ENCODE measurements at regions not wholly inside any gene's neighbourhood (a gene's known extent, or its start where the extent isn't known, plus 50 kb on each side); places are given as distances from the start of the nearest gene placed in this dataset.

DNA sequence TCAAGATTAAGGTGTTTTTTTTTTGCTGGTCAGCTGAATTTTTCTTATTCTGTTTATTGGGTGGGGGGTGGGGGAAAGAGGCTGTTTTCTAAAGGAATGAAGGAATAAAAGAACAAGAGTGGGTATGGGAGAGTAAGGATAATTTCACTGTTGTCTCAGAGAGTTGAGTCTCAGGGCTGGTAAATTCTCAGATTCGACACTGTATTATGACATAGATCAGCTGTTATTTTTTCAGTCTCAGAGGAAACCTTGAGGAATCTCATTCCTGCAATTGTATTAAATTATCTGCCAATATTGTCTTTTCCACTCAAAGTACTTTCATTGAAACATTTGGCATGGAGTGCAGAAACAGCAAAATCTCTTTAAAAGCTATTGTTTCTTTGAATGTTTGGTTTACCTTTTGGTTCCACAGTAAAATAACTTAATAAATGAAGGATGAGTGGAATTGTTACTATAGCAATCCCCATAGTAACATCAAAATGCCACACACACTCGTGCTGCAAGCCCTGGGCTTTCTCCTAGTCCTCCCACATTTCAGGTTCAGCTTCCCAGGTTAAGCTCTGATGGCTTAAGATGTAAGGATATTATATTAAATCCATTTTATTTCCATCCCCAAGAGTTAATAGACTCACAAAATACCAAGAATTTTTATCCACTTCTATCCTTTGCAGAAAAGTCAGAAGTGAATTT, 478.7 kb upstream of the TCF4 start:
- DNase-seq: no peak

GRCh38 chr18:56065086-56065485, 477.1 kb upstream of the TCF4 start:
- DNase-seq: no peak

GRCh38 chr18:56062931-56063330, 474.9 kb upstream of the TCF4 start:
- no peak for DNase-seq

GRCh38 chr18:56060967-56061541, 473.1 kb upstream of the TCF4 start:
- DNase-seq: no peak

DNA sequence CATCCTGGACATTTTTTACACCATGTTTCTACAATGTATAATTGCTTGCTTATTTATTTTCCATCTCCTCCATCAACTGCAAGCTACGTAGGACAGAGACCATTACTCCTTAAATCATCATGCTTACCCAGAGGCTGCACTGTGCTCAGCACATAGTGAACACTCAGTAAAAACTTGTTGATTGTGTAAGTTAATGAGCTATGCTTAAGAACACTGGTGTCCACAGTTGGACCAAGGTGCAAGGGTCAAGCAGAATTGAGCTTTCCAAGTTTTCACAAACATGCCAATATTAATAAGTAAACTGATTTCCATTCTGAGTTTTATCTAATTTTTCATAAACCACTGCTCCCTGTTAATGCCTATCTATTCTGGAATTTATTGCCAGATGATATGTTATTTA, 464.2 kb upstream of the TCF4 start:
- no peak for DNase-seq

- no peak for DNase-seq
These were observed 456.2 kb upstream of the TCF4 start for GRCh38 chr18:56044239-56044638.

GRCh38 chr18:56043641-56044061, 455.7 kb upstream of the TCF4 start:
- DNase-seq: no peak

- no peak for DNase-seq
These were observed 455.0 kb upstream of the TCF4 start for GRCh38 chr18:56042915-56043536.

DNA sequence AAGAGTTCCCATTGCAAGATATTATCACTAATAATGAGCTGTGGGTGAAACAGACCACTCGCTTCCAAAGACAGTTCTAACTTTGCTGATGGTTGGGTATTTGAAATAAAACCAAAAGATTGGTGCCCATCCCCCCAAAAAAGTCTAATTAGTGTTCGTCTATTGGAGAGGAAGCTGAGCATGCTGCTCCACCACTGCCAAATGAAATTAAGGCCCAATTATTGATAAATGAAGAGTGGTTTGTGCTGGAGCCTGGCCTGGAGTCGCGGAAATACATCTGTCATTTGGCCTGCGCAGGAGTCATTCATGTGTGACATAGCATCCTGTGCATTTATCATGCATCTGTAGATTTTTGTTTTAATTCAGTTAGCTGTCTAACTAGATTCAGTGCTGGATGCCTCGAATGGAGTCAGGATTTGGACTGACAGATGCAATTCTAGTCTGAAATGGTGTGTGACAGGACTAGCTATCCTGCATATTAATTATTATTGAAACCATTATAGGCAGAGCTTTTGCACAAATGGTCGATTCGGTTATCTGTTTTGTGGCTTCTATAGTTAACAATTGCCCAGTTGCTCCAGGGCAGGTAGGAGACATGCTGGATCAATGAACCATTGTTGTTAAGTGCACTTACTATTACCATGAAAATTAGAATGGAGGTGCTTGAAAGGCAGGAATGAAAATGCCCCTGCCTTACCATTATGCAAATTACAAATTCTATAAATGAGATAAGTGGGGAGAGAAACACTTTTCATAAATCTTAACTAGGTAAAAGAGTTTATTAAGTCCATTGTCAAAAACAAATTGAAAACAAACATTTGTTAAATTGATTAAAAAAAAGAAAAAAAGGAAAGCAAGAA, 450.4 kb upstream of the TCF4 start:
- peak; percentile 84 for DNase-seq

DNA sequence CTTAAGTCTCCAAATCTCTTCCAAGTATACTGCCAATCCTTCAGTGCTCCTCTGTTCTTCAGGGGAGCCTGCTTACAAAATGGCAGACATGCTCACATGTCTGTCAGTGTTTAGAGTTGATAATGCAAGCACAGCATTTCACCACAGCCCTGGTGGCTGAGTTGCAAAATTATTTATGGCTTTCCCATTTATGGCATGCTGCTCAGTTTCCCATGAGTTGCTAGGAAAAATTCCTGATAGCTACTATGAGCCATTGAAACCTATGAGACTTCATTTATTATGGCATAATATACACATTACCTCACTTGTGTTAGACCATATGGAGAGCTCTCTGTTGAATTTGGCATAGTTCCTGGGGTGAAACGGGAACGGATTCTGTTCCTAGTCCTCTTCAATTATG, 448.7 kb upstream of the TCF4 start:
- DNase-seq: peak; percentile 46

GRCh38 chr18:56035546-56035945, 447.6 kb upstream of the TCF4 start:
- DNase-seq: no peak

- DNase-seq: no peak
These were observed 447.0 kb upstream of the TCF4 start for GRCh38 chr18:56034949-56035348.

GRCh38 chr18:56030060-56030459, 442.1 kb upstream of the TCF4 start:
- no peak for DNase-seq

DNA sequence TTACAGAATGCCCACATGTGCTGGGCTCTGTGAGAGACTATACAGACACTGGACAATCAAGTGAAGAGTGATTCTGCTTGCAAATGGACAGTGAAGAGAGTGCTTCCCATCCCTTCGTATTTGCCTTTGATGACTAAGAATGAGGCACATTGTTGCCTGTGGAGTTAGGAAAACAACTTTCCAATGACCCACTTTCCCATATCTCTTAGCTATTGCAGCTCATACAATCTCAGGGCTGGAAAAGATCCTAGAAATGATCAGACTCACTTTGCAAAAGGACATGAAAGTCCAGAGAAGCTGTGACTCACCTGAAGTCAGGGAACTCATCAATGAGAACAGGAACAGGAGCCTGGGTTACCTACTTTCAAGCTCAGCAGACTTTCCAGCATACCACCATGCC, 440.5 kb upstream of the TCF4 start:
- no peak for DNase-seq

GRCh38 chr18:56026509-56026908, 438.5 kb upstream of the TCF4 start:
- no peak for DNase-seq

GRCh38 chr18:56021809-56022195, 433.8 kb upstream of the TCF4 start:
- no peak for DNase-seq

GRCh38 chr18:56021136-56021808, 433.3 kb upstream of the TCF4 start:
- DNase-seq: no peak

- DNase-seq: no peak
These were observed 431.9 kb upstream of the TCF4 start for GRCh38 chr18:56019908-56020307.

- DNase-seq: no peak
These were observed 431.2 kb upstream of the TCF4 start for GRCh38 chr18:56019156-56019555.

DNA sequence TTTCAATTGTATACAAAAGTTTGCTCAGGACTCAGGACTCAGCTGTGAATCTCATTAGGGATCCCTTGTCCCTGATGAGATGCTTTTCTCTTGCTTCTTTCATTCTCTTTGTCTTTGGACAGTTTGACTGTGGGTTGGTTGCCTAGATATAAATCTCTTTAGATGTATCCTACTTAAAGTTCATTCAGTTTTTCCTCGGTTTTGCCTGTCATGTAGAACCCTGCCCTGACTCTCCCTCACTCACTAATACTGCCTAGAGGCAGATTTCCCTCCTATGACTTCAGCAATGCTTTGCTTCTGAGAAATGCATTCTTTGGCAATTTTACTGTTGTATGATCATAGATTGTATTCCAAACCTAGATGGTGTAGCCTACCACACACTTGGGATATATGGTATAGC, 421.4 kb upstream of the TCF4 start:
- no peak for DNase-seq

- no peak for DNase-seq
These were observed 415.7 kb upstream of the TCF4 start for GRCh38 chr18:56003720-56004088.

DNA sequence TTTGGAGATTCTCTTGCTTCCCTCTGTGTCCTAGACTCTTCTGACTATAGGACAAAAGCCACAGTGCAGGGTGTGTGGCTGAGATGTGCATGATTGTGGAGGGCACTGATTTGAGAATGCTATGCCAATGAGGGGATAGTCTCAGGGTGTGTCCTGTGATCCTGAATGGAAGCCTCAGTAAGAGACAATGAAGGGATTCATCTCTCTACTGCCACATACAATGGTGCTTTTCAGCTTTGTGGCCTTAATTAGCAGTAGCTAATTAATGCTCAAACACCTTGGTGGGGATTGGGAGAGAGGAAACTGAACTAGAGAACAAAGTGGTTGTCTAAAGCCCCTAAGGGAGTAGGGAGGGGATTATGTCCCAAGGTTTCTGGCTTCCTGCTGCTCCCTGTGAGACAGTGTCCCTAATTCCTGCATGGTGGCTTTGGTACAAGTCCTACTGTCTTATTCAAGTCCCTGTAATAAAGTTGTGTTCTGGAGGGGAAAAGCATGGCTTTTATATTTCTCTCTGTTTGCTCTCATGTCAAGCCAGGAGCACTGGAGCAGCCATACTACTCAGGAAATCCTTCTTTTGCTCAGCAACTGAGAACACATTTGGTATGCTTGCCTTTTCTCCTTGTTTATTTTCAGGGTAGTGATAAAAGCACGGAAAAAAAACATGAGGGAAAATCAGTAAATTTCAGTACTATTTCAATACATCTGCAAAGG, 415.2 kb upstream of the TCF4 start:
- DNase-seq: no peak

Data from NCI-H2171 treated with DMSO at 0.1 percent for 48 hours (cell line).